GM19438 (cell line): ENCODE measurements at regions not wholly inside any gene's neighbourhood (a gene's known extent, or its start where the extent isn't known, plus 50 kb on each side); places are given as distances from the start of the nearest gene placed in this dataset.

ENCODE experiments used
- ATAC-seq: cut with Tn5 transposase; IDR thresholded peaks from one replicate; pipeline ENCODE4 v1.9.1; 2021; ENCODE audit warnings: low read depth; ENCODE audit not compliant: unreplicated experiment

DNA sequence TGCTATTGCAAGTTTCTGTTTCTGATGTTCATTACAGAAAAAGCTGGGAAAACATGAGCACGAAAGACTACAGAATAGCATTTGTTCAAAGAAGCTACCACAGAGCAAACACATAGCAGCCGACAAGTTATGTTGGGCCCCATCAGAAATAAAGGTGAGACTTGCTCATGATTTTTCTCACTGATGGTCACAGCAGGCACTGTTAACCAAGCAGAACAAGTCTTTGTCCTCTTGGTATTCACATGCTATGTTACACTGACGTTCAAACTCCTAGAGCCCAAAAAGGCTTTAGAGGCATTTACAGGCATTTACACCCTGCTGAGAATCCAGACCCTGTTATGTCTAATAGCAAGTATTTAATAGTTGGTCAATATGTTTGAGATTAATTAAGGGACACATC, 235.0 kb upstream of the HNMT start:
- ATAC-seq: no peak

- ATAC-seq: no peak
These were observed 226.7 kb upstream of the HNMT start for GRCh38 chr2:137737559-137737958.

GRCh38 chr2:137741784-137742362, 222.4 kb upstream of the HNMT start:
- no peak for ATAC-seq

GRCh38 chr2:137747509-137747908, 216.8 kb upstream of the HNMT start:
- no peak for ATAC-seq

DNA sequence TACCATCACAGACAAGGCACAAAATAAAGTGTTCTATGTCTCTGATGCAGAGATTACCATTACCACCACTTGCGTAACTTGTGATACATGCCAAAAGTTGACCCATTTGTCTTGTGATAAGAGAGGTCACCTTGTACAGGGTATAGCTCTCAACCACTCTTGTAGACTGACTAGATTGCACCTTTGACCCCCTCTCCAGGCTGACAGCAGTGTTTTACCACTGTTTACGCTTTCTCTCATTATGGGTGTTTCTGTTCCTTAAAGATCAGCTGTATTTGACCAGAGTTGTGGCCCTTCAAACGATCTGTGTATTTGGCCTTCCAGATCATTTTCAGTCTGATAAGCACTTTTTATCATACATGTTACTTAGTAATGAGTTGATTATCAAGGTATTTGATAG, 215.7 kb upstream of the HNMT start:
- ATAC-seq: no peak

DNA sequence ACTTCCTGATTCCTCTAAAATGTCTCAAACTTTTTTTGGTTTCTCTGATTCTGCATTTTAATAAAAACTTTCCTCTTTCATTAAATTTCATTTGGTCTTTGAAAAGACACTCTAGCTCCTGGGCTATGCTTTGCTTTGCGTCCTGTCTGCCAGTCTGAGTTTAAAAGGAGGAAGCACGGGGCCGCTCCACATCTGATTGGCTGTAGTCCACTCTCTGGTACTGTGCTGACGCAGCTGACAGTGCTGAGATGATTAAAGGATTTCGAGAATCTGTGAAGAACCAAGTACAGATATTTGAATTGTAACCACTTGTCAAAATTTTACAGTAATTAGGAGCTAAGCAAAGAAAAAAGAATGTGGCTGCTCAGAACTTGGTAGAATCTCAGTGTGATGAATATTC, 199.6 kb upstream of the HNMT start:
- ATAC-seq: no peak

- no peak for ATAC-seq
These were observed 194.9 kb upstream of the HNMT start for GRCh38 chr2:137769406-137769805.

DNA sequence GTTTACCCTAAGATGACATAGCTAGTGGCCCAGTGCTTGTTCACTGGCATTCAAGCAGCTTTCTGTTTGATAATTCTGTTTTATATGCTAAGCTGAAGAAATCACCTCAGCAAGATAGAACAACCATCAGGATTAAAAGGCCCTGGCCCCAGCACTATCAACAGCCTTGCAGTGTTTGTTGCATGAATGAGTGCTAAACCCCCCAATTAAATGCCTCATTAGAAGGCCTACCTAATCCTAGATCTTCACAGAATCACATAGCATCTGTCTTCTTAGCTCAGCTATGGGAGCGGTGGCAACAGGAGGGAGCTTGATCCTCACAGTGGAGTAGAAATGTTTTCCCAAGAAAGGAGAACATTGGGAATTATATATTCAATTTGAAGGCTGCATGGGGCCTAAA, 194.1 kb upstream of the HNMT start:
- no peak for ATAC-seq

- no peak for ATAC-seq
These were observed 193.2 kb upstream of the HNMT start for GRCh38 chr2:137771064-137771463.

GRCh38 chr2:137772451-137772850, 191.8 kb upstream of the HNMT start:
- ATAC-seq: no peak

GRCh38 chr2:137775529-137775928, 188.7 kb upstream of the HNMT start:
- no peak for ATAC-seq

- ATAC-seq: no peak
These were observed 187.6 kb upstream of the HNMT start for GRCh38 chr2:137776697-137777096.

DNA sequence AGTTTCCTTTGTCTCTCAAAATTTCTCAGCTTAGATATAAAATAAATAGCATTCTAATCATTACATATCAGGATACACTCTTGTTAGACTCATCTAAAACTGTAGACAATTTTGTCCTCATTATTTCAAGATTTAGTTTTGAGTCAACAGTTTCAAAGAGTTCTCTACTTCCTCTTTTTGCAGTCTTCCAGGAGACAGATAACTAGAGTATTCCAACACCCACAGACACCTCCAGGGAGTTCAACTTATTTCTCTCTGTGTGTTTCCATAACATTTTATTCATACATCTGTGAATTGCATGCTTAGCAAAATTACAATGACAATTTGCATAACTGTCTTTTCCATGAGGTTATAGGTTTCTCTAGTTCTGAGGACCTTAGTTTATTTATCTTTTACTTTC, 166.6 kb upstream of the HNMT start:
- ATAC-seq: no peak

DNA sequence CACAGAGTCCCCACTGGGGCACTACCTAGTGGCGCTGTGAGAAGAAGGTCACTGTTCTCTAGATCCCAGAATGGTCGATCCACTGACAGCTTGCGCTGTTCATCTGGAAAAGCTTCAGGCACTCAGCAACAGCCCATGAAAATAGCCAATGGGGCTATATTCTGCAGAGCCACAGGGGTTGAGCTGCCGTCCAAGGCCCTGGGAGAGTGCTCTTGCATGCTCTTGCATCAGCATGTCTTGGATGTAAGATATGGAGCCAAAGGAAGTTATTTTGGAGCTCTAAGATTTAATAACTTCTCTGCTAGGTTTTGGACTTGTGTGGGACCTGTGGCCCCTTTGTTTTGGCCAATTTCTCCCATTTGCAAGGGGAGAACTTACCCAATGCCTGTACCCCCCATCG, 164.7 kb upstream of the HNMT start:
- no peak for ATAC-seq

- ATAC-seq: no peak
These were observed 163.9 kb upstream of the HNMT start for GRCh38 chr2:137800386-137800785.

DNA sequence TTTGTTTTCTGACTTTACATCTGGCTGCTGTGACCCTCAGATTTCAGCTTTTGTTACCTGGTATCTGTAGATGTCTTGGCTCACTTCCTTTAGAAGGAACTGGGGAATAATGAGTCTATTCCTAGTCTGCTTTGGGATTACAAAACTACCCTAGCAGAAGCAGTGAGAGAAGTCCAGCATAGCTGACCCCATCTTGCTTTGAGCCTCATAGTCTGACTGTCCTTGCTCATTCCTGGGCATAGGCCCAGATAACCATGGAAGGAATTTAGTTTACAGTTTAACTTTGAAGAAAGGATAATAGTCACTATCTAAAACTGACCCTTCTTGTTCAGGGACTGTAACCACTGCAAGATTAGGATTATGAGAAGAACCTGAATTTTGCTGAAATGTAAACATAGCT, 163.0 kb upstream of the HNMT start:
- ATAC-seq: no peak

GRCh38 chr2:137802038-137802437, 162.2 kb upstream of the HNMT start:
- ATAC-seq: no peak

DNA sequence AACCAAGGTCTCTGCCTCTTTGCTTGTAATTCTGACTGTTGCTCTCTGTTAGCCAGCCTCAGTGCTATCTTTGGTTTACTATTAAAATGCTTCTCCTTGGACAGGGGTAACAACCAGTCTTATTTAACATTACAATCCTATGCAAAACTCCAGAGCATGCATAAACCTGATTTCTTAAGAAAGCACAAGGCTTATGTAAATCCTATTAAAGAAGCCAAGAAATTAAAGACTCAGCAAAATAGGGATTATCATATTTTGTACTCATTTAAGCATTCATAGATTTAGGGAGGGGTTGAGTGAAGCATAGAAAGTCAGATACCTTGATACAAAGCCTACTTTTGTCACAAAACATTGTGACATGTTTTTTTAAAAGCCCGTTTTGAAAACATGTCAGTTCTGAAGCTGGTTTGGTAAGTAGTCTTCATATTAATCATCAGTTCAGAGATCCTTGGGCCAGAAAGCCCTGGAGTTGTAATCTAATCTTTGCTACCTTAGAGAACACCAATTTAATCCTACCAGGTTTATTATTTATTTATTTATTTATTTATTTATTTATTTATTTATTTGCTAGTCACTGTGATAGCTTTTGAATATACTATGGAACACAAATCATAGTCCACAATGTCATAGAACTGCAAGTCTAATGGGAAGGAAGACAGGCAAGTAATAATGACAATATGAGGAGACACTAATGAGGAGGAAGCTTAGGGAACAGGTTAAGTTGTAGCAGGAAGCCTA, 158.0 kb upstream of the HNMT start:
- no peak for ATAC-seq

DNA sequence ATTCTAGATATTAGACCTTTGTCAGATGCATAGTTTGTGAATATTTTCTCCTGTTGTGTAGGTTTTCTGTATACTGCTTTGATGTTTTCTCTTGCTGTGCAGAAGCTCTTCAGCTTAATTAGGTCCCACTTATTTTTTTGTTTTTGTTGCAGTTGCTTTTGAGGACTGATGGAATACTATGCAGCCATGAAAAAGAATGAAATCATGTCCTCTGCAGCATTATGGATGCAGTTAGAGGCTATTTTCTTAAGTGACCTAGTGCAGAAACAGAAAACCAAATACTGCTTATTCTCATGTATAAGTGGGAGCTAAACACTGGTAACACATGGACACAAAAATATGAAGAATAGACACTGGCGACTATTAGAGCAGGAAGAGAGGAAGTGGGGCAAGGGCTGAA, 155.0 kb upstream of the HNMT start:
- ATAC-seq: no peak

DNA sequence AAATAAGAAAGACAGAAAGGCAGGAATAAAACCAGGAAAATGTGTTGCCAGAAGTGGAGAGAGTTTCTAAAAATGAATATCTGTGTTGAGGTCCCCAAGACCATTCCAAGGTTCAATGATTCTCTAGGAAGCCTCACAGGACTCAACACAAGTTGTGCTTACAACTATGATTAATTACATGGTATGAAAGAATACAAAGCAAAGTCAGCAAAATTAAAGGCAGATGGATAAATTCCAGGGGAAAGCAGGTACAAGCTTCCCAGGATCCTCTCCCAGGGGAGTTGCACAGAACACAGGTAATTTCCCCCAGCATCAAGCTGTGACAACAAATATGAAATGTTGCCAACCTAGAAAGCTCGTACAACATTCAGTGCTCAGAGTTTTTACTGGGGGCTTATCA, 154.4 kb upstream of the HNMT start:
- ATAC-seq: no peak

DNA sequence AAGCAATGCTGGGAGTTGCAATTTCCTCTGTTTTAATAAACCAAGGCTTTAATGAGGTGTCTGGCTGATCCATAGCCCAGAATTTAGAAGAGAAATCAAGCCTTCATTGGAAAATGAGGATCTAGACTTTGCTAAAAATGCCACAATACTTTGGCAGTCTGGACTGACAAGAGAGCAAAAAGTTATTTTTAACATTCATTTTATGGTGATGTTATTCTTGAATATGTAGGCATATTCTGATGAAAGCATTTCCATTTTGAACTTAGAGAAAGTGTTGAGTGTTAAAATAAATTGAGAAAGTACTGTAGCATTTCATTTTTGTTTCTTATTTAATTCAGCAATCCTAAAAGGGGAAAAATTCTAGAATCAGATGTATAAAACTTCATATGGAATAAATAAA, 151.8 kb upstream of the HNMT start:
- no peak for ATAC-seq

GRCh38 chr2:137813176-137813575, 151.1 kb upstream of the HNMT start:
- ATAC-seq: no peak

- ATAC-seq: no peak
These were observed 147.2 kb upstream of the HNMT start for GRCh38 chr2:137817058-137817457.
